GM21723 (cell line): ENCODE measurements at regions not wholly inside any gene's neighbourhood (a gene's known extent, or its start where the extent isn't known, plus 50 kb on each side); places are given as distances from the start of the nearest gene placed in this dataset.

Experiments used
- ATAC-seq: cut with Tn5 transposase; IDR thresholded peaks from one replicate; pipeline ENCODE4 v1.9.1; 2021; ENCODE audit warnings: mild to moderate bottlenecking, moderate library complexity; ENCODE audit not compliant: unreplicated experiment

DNA sequence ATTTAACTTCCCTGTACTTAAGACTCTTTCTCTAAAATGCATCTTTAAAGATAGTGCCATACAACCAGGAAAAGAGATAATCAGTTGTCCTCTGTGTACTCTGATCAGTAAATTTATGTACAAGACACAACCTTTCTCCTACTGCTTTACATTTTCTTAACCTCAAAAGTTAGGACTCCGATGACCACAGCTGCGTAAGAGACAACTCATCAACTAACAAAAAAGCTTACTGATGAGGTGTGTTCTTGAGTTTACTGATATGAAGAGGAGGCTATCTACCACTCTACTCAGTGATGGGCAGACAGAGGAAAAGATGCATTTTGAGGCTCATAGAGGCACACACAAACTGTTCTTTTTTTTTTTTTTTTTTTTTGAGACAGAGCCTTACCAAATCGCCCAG lies 71.4 kb upstream of the HIF1A start:
- ATAC-seq: no peak

DNA sequence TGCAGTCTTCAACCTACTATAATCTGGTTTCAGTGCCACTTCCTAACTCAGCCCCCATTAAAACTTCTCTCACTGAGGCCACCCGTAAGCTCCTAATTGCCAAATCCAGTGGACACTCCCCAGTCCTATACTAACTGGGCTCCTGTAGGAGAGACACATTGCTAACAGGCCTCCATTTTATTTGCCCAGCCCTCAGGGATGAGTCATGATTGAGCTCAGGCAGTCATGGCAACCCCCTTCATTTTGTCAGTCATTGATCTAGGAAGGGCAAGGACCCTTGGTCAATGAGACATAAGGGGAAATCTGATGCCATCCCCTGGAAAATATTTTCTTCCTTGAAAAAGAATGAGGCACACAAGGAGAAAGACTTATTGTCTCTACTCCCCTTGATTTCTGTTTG lies 70.1 kb upstream of the HIF1A start:
- no peak for ATAC-seq

DNA sequence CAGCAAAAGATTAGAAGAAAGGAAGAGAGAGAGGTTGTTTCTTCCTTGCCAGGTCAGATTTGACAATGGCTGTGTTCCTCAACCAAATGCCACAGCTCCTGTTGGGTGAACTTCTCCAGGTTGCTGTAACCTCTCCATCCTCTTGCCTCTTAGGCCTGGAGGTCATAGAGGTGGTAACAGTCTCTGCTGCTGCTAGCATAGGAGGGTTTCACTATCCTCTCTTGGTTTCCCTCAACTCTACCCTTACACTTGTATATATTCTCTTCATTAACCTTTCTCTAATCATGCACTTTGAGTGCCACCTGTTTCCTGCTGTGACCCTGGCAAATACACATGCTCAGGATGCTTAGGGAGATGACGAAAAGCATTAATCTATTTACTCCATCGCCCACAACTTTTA lies 67.7 kb upstream of the HIF1A start:
- ATAC-seq: no peak

DNA sequence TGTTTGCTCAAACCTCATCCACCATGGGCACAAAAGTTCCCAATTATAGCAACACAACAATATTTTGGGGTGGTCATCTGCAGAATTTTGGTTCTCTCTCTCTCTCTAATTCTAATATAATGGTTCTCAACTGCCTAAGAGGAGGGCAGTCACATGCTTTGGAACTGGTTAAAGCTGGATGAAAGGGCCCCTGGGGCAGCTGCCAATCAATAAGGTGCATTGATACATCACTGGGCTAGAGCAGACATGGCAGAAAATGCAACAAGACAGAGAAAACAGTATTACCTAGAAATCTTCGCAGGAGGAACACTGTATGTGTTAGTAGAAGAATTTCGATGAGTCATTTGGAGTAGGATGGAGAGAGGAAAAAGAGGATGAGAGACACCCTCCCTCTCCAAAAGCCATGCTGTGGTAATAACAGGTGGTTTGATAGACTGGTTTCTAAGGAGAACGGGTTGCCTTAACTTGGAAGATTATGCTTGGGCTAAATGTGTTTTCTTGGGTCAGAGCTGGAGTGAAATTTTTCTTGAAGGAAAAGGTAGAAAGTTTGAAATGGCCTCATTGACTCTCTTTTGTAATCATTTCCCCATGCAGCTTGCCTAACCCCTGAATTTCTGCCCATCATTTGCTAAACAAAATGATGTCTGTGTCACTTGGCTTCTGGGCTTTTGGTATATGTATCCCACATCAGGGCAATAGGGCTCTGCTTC lies 67.1 kb upstream of the HIF1A start:
- ATAC-seq: no peak

DNA sequence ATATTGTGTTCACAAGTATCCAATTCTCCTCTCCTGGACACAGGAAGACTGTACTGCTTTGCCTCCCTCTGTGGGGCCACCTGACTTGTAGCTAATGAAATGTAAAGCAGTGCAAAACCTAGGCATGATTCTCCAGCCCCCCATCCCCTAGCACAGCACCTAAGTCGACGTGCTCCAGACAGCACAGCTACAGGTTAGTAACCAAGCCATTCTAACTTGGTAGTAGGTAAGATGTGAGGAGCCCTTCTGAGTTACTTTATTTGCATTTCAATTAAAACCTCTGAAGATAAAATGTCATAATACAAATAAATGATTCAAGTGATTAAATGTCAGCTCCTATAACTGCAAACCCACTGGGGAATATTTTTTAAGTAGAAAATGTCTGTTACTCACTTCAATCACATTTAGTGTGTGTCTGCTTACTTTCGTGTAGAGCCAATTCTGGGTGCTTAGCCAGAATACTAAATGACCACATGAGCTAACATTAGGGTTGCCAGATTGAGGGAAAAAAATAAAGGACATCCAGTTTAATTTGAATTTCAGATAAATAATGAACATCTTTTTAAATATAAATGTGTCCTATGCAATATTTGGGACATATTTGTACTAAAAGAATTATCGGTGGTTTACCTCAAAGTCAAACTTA lies 64.8 kb upstream of the HIF1A start:
- ATAC-seq: no peak

DNA sequence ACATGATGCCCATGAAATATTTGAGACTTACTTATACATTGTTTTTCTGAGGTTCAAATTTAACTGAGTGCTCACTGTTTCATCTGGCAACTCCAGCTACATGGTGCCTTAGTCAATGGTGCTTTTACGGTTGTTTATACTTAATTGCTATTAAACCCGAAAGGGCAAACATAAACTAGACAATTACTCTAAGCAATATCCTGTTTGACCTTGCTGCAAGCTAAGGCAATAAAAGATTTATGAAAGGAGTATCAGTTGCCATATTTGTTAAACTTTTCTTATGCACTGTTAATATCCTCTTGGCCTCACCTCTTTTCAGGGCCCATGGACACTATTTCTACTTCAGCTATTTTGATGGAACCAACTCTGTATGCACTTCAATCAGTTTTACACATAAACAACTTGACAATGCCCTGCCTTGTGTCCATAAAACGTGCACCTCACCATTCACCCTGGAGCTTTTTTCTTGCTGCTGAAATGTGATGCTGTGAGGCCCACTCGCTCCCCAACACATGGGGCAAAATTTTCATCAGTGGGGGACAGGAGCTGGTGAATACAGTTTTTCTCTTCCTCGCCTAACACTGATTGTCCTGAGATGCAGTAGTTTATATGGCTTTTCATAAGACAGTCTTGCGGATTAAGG lies 64.1 kb upstream of the HIF1A start:
- ATAC-seq: no peak

DNA sequence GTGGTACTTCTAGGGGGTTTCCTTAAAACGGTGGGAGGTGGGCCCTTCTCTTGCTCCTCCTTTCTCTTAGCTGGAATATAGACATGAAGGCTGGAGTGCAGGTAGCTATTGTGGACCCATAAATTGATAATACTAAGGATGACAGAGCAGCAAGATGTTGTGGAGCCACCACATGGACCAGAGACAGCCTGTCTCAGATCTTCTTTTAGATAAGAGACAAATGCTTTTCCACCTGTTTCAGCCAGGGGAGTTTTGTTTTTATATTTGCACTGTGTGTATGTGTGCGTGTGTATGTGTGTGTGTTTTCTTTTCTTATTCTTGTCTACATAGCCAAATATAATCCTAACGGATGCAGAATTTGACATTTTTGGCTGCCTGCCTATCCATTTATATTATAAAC lies 62.9 kb upstream of the HIF1A start:
- ATAC-seq: no peak

DNA sequence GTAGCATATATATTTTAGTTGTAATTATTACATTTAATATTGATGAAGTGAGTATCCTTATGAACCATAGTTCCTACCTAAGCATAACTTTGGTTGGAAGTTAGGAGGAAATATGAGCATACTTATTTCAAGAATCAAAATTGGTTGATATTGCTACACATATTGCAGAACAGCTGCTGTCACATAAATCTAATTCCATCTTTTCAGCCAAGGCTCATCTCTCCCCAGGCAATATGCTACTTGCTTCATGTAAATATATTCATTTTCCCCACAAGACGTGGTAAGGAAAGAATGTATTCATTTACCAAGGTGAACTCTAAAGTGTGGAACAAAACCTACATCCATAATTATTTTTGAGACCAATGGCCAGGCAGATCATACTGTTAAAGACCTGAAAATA lies 62.5 kb upstream of the HIF1A start:
- no peak for ATAC-seq

DNA sequence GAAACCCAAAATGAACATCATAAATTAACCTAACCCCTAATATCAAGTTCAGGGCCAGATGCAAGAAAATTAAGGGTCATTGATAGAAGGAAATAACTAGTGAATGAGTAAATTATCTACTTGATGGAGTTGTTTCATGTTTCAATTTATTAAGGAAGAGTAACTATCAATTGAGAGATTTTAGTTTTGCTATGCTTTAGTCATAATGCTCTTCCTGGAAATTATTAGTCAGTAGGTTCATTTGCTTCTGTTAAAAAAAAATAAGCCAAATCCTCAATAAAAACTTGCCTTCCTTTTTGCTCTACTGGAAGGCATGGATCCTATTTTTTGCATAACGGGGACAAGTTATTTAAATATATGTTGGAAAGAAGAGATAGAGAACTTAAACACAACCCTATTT lies 59.0 kb upstream of the HIF1A start:
- ATAC-seq: no peak

DNA sequence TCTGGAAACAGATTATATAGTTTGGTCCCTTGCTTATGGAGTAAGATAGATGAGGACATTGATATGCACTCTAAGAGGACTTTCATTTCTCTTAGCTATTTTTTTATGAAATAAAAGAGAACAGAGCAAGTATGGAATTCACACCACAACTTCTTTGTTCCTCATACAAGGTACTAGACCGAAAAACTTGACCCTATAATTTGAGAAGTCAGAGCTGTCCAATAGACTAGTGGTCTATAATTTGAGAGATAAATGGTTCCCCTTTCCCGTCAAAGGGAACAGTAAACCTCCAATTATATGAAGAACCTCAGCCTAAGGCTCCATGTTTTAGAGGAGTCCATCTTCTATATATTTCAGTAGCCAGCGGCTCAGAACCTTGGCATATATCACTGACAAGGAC lies 58.5 kb upstream of the HIF1A start:
- ATAC-seq: no peak

DNA sequence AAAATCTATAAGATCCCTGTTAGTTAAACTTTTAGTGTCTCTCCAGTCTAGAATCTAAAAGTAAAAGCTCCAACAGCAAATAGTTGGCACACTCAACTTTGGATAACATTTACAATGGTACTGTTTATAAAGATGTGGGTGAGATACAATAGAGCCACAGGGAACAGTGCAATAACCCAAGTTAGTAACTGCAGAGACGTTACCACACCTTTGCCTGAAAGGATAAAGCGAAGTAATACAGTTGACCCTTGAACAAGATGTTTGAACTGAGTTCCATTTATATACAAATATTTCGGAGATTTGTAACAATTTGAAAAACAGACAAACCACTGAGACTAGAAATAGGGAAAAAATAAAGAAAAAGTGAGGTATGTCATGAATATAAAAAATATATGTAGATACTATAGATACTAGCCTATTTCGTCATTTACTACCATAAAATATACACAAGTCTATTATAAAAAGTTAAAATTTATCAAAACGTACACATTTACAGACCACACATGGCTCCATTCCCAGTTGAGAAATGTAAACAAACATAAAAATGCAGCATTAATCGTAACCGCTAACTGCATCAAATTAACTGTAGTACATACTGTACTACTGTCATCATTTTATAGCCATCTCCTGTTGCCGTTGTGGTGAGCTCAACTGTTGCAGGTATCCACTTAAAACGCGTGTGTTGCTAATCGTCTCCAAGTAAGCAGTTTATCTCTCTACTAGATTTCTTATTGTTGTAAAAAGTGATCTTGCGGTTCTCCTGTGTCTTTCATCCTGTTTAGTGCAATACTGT lies 56.5 kb upstream of the HIF1A start:
- ATAC-seq: no peak

DNA sequence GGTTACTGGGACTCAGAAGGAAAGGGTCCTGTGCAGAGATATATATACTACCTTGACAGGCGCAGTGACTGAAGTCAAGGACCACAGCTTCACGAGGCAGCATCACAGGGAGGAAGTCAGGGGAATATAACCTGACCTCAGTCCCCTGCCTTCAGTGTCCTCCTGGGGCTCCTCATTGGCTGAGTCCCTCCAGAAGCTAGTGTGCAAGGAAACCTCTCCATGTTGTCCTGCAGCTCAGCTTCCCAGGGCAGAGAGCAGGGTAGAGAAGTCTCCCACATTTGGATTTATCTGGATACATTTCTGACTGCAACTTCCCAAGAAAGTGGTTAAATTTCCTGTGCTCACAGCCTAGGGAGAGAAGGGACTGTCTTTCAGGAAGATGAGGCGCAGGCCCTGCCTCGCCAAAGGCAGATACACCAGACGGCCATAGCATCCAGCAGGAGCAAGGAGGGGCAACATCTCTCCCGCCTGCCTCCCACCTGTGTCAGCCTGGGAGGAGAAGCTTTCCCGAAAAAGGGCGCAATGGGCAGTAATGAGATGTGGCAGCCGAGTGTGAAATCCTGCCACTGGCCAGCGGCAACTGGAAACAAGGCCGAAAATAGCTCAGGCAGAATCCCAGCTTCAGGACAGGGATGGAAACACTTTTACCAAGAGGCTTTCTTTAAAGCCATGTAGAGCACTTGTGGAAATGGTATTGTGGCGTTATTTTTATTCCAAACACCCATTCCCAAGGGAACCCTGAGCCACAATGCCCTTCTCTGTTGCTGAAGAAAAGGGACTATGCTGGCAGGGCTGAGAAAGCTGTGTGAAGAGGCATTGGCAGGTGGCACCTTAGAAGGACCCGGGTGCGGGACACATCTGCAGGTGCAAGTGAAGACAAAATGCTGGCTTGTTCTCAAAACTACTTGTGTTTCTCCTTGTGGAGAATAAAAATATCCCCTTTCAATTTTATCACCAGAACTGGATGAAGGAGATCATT lies 54.9 kb upstream of the HIF1A start:
- ATAC-seq: no peak

DNA sequence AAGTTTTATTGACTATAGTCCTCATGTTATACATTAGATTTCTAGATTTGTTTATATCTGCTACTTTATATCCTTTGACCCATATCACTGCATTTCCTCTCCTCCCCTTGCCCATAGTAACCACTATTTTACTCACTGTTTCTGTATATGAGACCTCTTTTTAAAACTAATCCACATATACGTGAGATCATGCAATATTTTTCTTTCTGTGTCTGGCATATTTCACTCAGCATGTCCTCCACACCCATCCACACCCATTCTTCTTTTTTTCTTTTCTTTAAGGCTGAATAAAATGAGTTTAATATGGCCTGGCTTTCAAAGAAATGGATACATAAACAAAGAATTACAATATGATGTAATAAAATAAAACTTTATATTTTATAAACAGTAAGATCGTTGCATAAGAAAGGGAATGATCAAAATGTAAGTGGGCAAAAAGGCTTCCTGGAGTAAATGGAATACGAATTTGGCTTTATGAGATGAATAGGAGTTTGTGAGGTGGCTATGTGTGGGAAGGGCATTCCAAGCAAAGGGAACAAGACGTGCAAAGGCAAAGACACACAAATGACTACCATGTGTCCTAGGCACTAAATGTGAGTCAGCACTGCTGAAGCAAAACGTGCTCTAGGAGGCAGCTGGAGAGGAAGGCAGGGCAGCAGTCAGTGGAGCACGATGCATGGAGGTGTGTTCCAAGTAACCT lies 53.2 kb upstream of the HIF1A start:
- ATAC-seq: no peak

DNA sequence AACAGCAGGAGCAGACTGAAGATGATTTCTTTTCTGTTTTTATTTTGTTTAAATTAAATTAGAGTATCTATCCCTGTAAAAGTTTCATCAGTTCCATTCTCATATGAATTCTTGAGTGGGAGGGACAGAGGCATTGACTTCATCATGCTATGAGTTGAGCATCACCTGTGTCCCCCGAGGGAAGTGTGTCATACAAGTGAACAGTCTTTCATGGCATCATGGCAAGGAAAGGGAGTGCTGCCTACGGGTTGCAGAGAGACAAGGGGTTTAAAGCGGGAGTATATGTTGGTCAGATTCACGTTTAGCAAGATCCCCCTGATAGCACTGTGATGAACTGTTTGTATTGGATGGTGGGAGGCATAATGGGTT lies 52.7 kb upstream of the HIF1A start:
- ATAC-seq: no peak

DNA sequence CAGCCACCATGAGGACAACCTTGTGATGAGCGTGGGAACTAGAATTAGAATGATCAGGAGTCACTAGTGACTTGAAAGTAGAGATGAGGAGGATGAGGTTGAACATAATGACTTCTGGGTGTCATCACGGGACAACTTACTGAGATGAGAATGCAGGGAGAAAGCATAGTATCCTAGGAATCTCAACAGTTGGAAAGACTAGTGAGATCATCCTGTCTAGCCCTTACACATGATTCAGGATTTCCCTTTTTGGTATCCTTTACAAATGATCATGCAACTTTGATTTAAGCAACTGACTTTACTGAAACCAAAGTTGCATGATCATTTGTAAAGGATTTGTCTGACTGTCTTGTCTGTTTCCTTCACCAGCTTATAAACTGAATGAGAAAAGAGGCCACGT lies 51.8 kb upstream of the HIF1A start:
- no peak for ATAC-seq

DNA sequence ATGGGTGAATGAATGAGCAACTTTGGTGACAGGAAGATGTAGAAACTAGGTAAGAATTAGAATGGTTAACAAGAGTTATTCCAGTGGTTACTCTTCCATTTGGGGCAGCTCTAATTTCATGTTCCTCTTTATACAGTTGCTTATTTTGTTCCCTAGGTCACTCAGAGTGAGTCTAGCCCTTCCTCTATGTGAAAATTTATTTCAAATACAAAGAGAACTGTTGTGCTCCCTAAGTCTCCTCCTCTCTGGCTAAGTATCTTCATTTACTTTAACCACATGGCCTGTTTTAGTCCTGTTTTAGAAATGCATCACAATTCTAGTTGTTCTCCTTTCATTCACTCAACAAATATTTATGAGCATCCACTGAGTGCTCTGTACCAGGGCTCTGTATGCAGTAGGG lies 51.1 kb upstream of the HIF1A start:
- no peak for ATAC-seq

DNA sequence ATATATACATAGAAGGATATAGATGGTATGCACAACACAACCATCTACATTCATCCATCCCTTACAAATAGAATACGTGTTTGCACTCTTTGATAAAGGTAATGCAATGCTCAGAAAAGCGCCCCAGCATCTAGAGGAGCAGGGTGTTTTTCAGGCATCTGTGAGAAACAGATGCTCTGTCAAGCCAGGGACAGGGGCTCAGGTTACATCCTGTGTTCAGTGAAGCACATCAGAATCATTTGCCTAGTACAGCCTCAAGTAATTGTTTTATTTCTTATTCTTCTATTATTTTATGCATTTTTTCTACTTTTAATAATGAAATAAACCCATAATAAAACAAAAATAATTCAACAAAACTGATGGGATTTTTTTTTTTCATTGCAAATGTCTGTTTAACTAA lies 50.5 kb upstream of the HIF1A start:
- ATAC-seq: peak; percentile 93

DNA sequence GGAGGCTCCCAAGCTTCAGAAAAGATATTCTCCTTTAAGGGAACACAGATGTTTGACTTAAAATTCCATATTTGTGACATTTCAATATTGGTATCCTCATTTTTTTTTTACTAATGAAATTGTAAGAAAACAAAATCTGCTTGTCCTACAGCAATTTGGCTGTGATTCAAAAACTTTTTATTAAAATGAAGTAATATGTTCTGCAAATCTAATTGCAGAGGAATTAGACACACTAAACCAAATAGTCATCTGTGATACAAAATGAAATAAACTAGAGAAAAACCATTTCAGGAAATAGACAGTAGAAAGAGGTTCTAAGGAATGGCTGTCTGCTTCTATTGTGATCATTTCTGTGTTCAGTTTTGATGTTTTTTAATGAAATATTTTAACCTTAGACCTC lies 50.1 kb upstream of the HIF1A start:
- no peak for ATAC-seq
